Right renal pelvis (tissue), 4 donors: ENCODE measurements at regions not wholly inside any gene's neighbourhood (a gene's known extent, or its start where the extent isn't known, plus 50 kb on each side); places are given as distances from the start of the nearest gene placed in this dataset.
"Not testable (repeated sequence)": the region's sequence is repeated elsewhere in the genome, so short reads cannot be mapped to it uniquely, and the experiment has no call there.

ENCODE experiments used
- DNase-seq, 4 donors: peaks; one replicate each; pipeline ENCODE4 v3.0.0-alpha.2; 2013; ENCODE audit warnings: low read depth in 4 of 4, low spot score in 3 of 4, missing footprints in 1 of 4

DNA sequence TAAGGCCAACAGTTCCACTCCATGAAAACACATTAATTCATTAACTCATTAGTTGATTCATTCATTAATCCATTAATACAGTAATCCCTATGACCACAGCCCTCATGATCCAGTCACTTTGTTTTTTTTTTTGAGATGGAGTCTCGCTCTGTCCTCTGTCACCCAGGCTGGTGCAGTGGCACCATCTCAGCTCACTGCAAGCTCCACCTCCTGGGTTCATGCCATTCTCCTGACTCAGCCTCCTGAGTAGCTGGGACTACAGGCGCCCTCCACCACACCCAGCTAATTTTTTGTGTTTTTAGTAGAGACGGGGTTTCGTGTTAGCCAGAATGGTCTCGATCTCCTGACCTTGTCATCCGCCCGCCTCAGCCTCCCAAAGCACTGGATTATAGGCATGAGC lies 1473.4 kb upstream of the SEL1L start:
- not testable (repeated sequence) for DNase-seq

DNA sequence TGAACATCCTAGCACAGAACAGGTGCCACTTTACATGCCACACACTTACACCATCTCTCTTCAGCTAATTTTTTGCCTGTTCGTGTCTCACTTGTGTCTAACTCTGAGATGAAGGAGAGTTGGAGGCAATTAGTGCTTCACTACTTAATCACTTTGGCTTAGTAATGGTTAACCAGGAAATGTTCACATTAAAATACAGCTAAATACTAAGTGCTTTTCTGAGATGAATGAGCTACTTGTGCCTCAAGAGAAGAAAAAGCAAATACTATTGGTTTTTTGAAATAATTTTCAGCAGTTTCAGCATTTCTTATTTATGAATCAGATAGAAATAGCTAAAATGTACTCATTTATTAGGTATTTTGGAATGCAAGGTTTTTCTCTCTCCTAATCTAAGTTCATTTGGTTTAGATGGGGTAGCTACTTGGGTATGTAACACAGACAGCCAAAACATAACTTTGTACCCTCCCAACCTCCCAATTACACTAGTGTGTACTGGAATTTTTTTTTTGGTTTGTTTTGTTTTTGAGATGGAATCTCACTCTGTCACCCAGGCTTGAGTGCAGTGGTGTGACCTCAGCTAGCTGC lies 1474.1 kb upstream of the SEL1L start:
- DNase-seq = no peak

DNA sequence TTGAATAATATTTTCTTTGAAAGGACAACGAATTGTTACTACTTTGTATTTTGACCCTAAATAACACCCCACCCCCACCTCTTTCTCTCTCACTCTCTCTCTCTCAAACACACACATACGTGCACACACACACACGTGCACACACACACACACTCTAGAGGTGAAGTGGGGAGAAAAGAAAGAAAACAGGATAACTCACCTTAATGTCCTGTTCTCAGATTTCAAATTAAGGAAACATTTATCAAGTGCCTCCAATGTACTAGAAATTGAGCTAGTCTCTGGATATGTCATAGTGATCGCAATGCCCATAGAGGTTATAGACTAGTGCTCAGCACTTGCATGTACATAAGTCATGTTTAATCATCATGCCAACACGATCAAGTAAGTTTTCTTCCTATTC lies 1483.6 kb upstream of the SEL1L start:
- peak in 1 of 4 donors; percentile 6 for DNase-seq

DNA sequence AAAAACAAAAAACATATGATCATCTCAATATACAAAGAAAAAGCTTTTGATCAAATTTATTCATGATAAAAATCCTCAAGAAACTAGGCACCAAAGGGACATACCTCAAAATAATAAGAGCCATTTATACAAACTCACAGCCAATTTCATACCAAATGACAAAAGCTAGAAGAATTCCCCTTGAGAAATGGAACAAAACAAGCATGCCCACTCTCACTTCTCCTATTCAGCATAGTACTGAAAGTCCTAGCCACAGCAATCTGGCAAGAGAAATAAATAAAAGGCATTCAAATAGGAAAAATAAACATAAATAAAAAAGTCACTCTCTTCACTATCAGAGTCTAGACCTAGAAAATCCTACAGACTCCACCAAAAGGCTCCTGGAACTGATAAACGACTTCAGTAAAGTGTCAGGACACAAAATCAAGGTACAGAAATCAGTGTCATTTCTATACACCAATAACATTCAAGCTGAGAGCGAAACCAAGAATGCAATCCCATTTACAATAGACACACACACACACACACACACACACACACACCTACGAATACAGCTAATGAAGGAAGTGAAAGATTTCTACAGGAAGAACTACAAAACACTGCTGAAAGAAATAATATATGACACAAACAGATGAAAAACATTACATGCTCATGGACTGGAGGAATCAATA lies 1486.2 kb upstream of the SEL1L start:
- DNase-seq = no peak

DNA sequence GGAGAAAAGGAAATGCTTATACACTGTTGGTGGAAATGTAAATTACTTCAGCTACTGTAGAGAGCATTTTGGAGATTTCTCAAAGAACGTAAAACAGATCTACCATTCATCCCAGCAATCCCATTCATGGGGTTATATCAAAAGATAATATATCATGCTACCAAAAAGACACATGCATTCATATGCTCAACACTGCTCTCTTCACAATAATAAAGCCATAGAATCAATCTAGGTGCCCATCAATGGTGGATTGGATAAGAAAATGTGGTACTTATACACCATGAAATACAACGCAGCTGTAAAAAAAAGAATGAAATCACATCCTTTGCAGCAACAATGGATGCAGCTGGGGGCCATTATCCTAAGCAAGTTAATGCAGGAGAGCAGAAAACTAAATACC lies 1487.7 kb upstream of the SEL1L start:
- no peak for DNase-seq

DNA sequence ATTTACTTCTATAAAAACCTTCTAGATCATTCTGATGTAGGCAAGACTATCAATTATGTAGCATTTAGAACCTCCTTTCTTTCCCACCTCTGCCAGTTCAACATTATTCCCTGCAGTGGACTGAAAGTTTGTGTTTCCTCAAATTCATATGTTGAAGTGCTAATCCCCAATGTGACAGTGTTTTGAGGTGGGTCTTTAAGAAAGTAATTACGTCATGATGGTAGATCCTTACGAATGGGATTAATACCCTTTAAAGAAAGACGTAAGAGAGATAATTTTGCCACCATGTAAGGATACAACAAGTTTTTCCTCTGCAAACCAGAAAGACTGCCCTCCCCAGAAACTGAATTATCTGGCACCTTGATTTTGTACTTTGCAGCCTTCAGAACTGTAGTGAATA lies 1489.7 kb upstream of the SEL1L start:
- DNase-seq = no peak

DNA sequence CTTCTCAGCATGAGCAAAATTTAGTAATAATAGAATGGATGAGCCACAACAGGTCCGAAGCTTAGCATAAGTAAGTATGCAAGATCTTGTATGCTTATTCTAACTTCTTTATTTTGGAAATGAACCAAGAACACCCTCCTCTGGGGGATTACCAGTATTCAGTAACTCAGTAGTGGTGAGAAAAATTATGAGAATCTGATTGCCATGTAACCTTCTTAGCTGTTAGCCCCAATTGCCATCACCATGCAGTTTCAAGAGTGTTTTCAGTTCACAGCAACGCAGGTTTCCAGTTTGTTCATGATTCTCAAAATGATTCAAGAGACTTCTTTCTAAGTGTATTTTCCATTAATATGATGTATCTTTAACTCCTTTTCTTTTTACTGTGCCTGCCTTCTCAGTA lies 1507.6 kb upstream of the SEL1L start:
- DNase-seq = no peak

DNA sequence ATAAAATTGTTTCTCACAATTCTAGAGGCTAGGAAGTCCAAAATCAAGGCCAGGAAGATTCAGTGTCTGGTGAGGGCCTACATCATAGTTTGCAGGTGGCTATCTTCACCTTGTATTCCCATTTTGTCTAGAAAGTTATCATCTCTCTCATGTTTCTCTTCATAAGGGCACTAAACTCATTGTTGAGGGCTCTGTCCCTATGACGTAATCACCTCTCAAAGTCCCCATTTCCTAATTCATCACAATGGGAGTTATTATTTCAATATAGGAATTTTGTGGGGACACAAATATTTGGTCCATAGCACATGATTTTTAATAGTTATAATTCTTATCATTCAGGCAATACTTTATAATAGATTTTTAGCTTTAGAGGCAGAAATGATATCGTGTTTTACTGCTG lies 1509.2 kb upstream of the SEL1L start:
- no peak for DNase-seq

DNA sequence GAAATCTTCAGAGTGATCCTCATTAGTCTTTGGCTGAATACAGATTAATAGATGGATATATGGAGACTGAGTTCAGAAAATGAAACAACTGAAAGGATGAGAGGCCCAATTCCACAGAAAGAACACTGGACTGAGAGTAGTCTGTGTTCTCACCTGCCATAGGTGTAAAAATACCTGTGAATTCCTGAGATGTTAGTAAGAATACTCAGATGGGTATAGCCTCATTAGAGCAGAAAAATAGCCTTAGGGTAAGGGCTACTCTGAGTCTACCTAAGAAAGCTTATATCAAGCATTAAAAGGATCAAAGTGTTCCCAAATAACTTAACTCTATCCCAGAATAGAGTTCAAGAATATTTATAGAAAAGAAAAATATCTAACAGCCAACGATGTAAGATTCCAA lies 1510.3 kb upstream of the SEL1L start:
- no peak for DNase-seq

DNA sequence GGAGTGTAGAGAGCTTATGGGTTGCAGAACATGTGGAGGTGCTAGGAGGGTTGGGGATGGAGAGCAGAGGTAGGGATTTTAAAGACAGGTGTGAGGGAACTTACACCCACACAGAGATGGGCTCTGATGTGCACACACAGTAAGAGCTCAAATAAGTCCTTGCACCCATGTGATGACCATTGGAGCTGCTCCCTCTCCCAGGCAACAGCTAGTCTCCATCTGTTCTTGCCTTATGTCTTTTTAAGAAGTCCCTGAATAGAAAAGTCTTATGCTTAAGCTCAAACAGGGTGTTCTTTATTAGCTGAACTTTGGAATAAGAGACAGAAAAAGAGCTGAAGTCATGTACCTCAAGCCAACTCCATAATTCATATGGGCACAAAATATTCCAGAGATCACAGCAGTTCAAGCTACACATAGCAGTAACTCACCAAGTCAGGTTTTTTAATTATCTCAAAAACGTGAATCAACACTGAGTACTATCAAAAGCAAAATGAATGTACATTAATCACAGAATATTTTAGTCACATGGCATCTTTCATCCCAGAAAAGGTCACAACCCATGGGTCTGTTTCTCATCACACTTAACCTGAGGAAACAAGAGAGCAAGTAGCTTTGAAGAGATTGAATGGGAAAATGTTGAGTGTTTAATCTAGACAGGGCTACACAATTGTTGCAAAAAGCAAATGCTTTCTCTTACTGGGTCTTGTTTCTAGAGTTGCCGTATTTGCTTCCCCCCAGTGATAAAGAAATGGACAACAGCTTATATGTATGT lies 1513.6 kb upstream of the SEL1L start:
- peak; percentile 3 to 45 (median 20) for DNase-seq

DNA sequence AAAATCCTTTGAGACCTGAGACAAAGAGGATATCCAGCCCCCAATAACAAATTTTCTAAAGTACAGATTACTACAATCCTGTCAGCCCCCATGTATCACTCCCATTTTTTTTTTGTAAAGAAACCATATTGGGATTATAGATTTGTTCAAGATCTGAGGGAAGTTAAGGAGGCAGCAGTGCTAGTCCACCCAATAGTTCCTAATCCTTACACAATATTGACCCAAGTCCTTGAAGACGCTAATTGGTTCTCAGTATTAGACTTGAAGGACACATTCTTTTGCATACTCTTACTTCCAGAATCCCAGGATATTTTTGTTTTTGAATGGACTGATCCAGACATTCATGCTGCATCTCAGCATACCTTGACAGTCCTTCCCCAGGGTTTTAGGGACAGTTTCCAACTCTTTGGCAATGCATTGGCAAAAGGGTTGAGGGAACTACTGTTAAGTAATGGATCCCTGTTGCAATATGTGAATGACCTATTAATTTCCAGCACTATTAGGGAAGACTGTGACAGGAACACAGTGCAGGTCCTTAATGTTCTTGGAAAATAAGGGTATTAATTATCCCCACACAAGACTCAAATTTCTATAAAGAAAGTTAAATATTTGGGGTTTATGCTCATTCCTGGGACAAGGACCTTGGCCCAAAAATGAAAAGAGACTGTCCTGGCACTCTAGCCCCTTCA lies 1519.5 kb upstream of the SEL1L start:
- no peak for DNase-seq

DNA sequence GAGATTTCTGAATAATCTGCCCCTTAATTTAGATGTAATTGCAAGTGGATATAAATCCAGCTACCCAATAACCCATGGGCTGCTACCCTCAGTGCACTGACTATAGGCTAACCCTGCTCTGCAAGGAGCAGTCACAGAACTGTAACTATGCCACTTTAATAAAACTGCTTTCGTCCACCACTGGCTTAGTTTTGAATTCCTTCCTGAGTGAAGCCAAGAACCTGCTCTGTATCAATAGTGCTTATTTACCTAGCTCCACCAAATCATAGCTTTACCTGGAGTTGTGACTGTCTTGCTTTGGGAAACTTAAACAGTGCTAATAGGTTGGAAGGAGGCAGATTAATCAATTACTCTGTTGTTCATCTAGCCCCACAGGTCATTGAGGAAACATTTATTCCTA lies 1524.4 kb upstream of the SEL1L start:
- DNase-seq = no peak

DNA sequence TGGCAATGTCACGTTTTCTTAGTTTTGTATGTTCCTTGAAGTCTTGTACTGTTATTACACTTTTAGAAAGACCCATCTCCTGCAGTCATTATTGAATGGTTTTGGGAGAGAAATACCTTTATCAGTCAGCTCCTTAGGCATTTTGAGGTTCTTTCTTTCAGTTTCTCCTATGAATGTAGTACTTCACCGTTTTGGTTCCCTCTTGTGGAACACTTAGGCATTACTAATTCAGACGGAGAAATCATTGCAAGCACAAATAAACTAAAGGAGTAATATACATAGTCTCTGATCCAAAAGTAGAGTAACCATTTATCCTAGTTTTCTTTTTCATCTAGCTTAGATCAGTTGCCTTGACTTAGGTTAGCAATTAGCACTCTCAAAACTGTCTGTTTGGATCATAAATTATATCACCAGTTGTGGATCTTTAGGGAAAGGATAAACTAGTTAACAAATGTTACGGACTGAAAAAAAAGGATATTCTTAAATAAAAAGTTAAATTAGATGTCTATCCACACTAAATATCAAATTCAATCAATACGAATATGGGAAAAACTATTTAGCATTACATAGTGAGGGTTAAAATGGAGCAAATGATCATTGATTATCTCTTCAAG lies 1538.3 kb upstream of the SEL1L start:
- no peak for DNase-seq

DNA sequence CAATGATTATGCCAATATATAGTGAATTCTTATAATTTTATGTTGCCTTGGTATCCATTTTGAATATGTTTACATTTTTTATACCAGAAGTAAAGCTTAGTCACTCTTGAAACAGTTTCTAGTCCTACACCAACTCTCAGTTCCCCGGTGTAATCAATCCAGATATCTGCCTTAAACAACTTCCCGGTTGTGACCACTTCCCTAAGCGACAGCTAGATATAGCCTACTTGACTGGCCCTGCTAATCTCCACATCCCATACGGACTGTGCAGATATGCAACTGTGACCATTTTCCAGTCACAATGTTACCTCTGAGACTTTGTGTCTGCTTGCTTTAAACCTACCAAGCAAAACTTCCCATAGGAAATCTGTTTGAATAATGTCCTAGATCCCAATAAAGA lies 1551.5 kb upstream of the SEL1L start:
- no peak for DNase-seq

DNA sequence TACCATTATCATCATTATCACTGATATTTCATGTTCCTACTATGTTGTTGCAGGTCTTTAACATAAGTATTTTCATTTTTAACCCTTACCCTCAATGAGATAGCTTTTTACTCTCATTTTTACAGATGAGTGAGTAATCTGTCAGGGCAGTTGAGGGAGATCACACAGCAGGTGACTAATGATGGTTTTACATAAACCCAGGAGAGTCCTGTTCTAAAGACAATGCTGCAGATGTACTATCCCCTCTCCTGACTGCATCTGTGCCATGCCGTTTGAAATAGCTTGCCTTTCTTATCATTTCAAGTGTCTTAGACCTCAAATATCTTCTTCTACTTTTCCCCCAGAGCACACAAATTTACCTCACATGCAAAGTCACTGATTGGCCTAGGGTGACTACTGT lies 1552.1 kb upstream of the SEL1L start:
- DNase-seq = no peak

DNA sequence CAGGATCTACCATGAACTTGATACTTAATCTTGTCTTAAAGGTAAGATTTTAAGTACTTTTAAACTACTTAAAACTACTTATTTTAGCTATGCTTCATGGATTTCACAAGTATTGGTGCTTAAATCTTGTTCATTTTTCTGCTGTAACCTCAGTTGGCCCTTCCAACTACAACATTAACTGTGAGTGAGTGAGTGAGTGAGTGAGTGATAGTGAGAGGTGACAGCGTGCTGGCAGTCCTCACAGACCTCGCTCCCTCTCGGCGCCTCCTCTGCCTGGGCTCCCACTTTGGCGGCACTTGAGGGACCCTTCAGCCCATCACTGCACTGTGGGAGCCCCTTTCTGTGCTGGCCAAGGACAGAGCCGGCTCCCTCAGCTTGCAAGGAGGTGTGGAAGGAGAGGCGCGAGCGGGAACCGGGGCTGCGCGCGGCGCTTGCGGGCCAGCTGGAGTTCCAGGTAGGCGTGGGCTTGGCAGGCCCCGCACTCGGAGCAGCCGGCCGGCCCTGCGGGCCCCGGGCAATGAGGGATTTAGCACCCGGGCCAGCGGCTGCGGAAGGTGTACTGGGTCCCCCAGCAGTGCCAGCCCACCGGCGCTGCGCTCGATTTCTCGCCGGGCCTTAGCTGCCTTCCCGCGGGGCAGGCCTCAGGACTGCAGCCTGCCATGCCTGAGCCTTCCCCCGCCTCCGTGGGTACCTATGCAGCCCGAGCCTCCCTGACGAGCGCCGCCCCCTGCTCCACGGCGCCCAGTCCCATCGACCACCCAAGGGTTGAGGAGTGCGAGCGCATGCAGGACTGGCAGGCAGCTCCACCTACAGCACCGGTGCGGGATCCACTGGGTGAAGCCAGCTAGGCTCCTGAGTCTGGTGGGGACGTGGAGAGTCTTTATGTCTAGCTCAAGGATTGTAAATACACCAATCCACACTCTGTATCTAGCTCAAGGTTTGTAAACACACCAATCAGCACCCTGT lies 1558.6 kb upstream of the SEL1L start:
- DNase-seq = not testable (repeated sequence)

DNA sequence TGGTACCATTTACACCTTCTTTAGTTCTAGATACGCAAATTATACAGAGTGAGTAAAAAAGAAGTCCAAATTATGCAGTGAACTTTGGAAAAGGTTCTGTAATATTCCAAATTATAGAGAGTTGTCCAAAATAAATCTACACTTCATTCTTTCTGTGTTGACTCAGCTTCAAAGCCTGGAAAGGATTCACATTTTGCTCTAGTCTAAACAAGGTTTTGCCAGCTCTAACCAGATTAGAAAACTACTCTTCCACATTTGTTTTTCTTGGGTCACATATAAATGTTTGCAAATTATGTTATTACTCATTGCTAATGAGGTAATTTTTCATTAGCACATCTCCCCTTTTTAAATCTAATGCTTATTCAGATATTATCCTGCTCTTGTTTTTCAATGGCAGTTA lies 1562.4 kb upstream of the SEL1L start:
- no peak for DNase-seq

DNA sequence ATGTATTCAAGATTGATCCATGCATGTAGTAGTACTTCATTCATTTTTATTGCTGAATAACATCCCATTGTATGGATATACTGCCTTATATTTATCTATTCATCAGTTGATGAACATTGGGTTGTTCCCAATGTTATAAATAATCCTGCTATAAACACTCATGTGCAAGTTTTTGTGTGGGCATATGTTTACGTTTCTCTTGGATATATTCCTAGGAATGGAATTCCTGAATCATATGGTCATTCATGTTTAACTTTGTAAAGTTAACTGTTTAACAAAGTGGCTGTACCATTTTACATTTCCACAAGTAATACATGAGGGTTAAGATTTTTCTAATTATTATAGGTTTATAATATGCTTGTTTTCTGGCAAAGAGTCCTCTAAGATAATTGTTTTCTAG lies 1568.2 kb upstream of the SEL1L start:
- no peak for DNase-seq

DNA sequence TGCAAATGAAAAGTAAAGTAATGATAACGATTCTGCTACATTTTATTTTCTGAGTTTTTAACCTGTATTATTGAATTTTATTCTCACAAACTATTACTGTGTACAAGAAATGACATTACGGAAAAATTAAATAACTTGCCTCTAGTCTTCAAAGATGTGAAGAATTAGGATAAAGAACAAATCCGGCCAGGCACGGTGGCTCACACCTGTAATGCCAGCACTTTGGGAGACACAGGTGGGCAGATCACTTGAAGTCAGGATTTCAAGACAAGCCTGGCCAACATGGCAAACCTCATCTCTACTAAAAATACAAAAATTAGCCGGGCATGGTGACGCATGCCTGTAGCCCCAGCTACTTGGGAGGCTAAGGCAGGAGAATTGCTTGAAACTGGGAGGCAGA lies 1584.4 kb upstream of the SEL1L start:
- DNase-seq = no peak

DNA sequence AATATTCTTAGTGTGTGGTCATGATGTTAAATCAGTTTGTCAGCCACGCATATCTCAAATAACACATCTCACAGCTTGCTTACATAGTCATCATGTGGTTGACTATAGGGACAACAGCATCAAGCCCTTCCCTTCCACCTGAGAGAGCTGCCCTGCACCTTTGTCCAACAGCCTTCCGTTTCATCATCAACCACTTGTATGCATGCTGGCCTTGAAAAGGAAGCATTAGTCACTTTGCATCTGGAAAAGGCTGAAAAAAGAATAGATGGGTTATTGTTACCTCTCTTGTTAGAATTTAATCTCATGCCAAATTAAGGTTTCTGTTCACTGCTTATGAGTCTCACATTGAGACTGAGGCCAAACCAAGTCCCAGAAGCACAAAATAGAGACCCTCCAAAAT lies 1586.5 kb upstream of the SEL1L start:
- no peak for DNase-seq
